WTC11 (cell line): ENCODE measurements at regions not wholly inside any gene's neighbourhood (a gene's known extent, or its start where the extent isn't known, plus 50 kb on each side); places are given as distances from the start of the nearest gene placed in this dataset.

ENCODE experiments used
- ATAC-seq: fragments of 200-7000 bp; cut with Tn5 transposase; 2 replicates; pipeline ENCODE4 v1.10.0; 2021; ENCODE audit warnings: mild to moderate bottlenecking, moderate library complexity
- CTCF ChIA-PET: fragments of 300-600 bp; sonication (Branson Sonifier 250); formaldehyde crosslinking; loops from one replicate; lab custom pipeline; 2021; ENCODE audit warnings: antibody characterized with exemption; lab: Charles Lee
- POLR2A ChIA-PET: fragments of 350-600 bp; sonication (Branson Sonifier 250); formaldehyde crosslinking; loops from one replicate; lab custom pipeline; 2021; ENCODE audit warnings: antibody characterized with exemption; lab: Charles Lee
- DNase-seq: peaks from one replicate; pipeline ENCODE4 v3.0.0; 2021; ENCODE audit warnings: low spot score
- H3K27ac Mint-ChIP-seq: 2 replicates; pipeline ENCODE4 v1.8.0; 2021; ENCODE audit warnings: mixed read lengths
- H3K27me3 Mint-ChIP-seq: 2 replicates; pipeline ENCODE4 v1.8.0; 2021; ENCODE audit warnings: low read depth, mild to moderate bottlenecking, moderate library complexity, mixed read lengths
- H3K36me3 Mint-ChIP-seq: 2 replicates; pipeline ENCODE4 v1.8.0; 2021; ENCODE audit warnings: mixed read lengths
- H3K4me1 Mint-ChIP-seq: 2 replicates; pipeline ENCODE4 v1.8.0; 2022; ENCODE audit warnings: mixed read lengths
- H3K4me3 Mint-ChIP-seq: 2 replicates; pipeline ENCODE4 v1.8.0; 2021; ENCODE audit warnings: mild to moderate bottlenecking, moderate library complexity, mixed read lengths
- H3K9me3 Mint-ChIP-seq: 2 replicates; pipeline ENCODE4 v1.8.0; 2021; ENCODE audit warnings: mixed read lengths
- AFF4 ChIP-seq: sonication (generic); formaldehyde crosslinking; IDR thresholded peaks from 2 replicates; pipeline ENCODE4 v1.8.1; 2023; ENCODE audit warnings: mild to moderate bottlenecking, missing genetic modification reagents, borderline replicate concordance
- CDX4 ChIP-seq: fragments of 250-450 bp; sonication (Bioruptor Pico); IDR thresholded peaks from 2 replicates; pipeline ENCODE4 v1.9.0; 2021; ENCODE audit warnings: moderate library complexity, mild to moderate bottlenecking, inconsistent platforms, borderline replicate concordance
- E2F5 ChIP-seq: sonication (generic); formaldehyde crosslinking; IDR thresholded peaks from 2 replicates; pipeline ENCODE4 v1.8.1; 2022; ENCODE audit warnings: mild to moderate bottlenecking, moderate library complexity, missing genetic modification reagents
- EMX1 ChIP-seq: fragments of 250-450 bp; sonication (Bioruptor Pico); IDR thresholded peaks from 2 replicates; pipeline ENCODE4 v1.8.0; 2021; ENCODE audit warnings: mild to moderate bottlenecking
- ETV6 ChIP-seq: sonication (generic); formaldehyde crosslinking; IDR thresholded peaks from 2 replicates; pipeline ENCODE4 v1.8.1; 2022; ENCODE audit warnings: mild to moderate bottlenecking, missing genetic modification reagents
- FOXJ3 ChIP-seq: sonication (generic); formaldehyde crosslinking; IDR thresholded peaks from 2 replicates; pipeline ENCODE4 v1.9.0; 2021; ENCODE audit warnings: missing genetic modification reagents, mild to moderate bottlenecking, borderline replicate concordance
- GABPB1 ChIP-seq: sonication (generic); formaldehyde crosslinking; IDR thresholded peaks from 2 replicates; pipeline ENCODE4 v1.8.1; 2023; ENCODE audit warnings: mild to moderate bottlenecking, missing genetic modification reagents
- GTF2I ChIP-seq: fragments of 250-450 bp; sonication (Bioruptor Pico); conservative IDR thresholded peaks from 2 replicates; pipeline ENCODE4 v1.4.0; 2021; ENCODE audit warnings: mild to moderate bottlenecking
- JAZF1 ChIP-seq: fragments of 250-450 bp; sonication (Bioruptor Pico); IDR thresholded peaks from 2 replicates; pipeline ENCODE4 v1.9.0; 2021; ENCODE audit warnings: moderate library complexity, mild to moderate bottlenecking, inconsistent platforms
- MAX ChIP-seq: sonication (generic); formaldehyde crosslinking; IDR thresholded peaks from 2 replicates; pipeline ENCODE4 v1.8.0; 2022; ENCODE audit warnings: mild to moderate bottlenecking, missing genetic modification reagents
- NFYB ChIP-seq: sonication (generic); formaldehyde crosslinking; conservative IDR thresholded peaks from 2 replicates; pipeline ENCODE4 v1.8.0; 2022; ENCODE audit warnings: low read depth, missing genetic modification reagents
- SOX15 ChIP-seq: fragments of 250-450 bp; sonication (Bioruptor Pico); IDR thresholded peaks from 2 replicates; pipeline ENCODE4 v1.9.0; 2021; ENCODE audit warnings: mild to moderate bottlenecking
- STAT6 ChIP-seq: sonication (generic); formaldehyde crosslinking; conservative IDR thresholded peaks from 2 replicates; pipeline ENCODE4 v1.8.1; 2023; ENCODE audit warnings: mild to moderate bottlenecking, low read depth, missing genetic modification reagents, moderate library complexity
- TEAD4 ChIP-seq: sonication (generic); formaldehyde crosslinking; IDR thresholded peaks from 2 replicates; pipeline ENCODE4 v1.8.0; 2022; ENCODE audit warnings: mild to moderate bottlenecking, missing genetic modification reagents
- ZBTB21 ChIP-seq: sonication (generic); formaldehyde crosslinking; IDR thresholded peaks from 2 replicates; pipeline ENCODE4 v1.8.1; 2023; ENCODE audit warnings: mild to moderate bottlenecking, missing genetic modification reagents, borderline replicate concordance
- ZMAT4 ChIP-seq: fragments of 250-450 bp; sonication (Bioruptor Pico); IDR thresholded peaks from 2 replicates; pipeline ENCODE4 v1.9.0; 2021; ENCODE audit warnings: mild to moderate bottlenecking
- ZNF396 ChIP-seq: fragments of 250-450 bp; sonication (Bioruptor Pico); IDR thresholded peaks from 2 replicates; pipeline ENCODE4 v1.8.0; 2021; ENCODE audit warnings: mild to moderate bottlenecking, moderate library complexity, borderline replicate concordance
- ZNF416 ChIP-seq: fragments of 250-450 bp; sonication (Bioruptor Pico); IDR thresholded peaks from 2 replicates; pipeline ENCODE4 v1.9.0; 2021; ENCODE audit warnings: mild to moderate bottlenecking, inconsistent platforms
- ZNF671 ChIP-seq: fragments of 250-450 bp; sonication (Bioruptor Pico); IDR thresholded peaks from 2 replicates; pipeline ENCODE4 v1.8.0; 2021; ENCODE audit warnings: mild to moderate bottlenecking

GRCh38 chr4:3649491-3649890, 116.7 kb upstream of the ADRA2C start:
- ChIA-PET CTCF (no interaction called here), POLR2A (no interaction called here)
- no peak for ATAC-seq
- TF ChIP-seq GTF2I (CRISPR knock-in tag) (no peak), ZMAT4 (CRISPR knock-in tag) (no peak), ZNF416 (no peak), EMX1 (CRISPR knock-in tag) (no peak)
- peaks cover 5% of the 10 kb centered on the region for H3K27me3 Mint-ChIP-seq
- no peak overlapping the region for H3K4me3 Mint-ChIP-seq
- H3K9me3 Mint-ChIP-seq: no peaks in the 10 kb centered on the region
- no peak for DNase-seq
- H3K27ac Mint-ChIP-seq: no peak overlapping the region
- no peaks in the 10 kb centered on the region for H3K4me1 Mint-ChIP-seq
- no peaks in the 10 kb centered on the region for H3K36me3 Mint-ChIP-seq

GRCh38 chr4:3648731-3649130, 116.5 kb upstream of the LRPAP1 start:
- POLR2A ChIA-PET: no interaction called here
- H3K4me1 Mint-ChIP-seq: no peaks in the 10 kb centered on the region
- TF ChIP-seq GABPB1: no peak
- no peak for TF ChIP-seq E2F5 (CRISPR knock-in tag)
- TF ChIP-seq SOX15 (CRISPR knock-in tag): no peak
- TF ChIP-seq ZNF396 (CRISPR knock-in tag): no peak
- no peak for TF ChIP-seq JAZF1 (CRISPR knock-in tag)
- no peak for TF ChIP-seq NFYB (CRISPR knock-in tag)
- no peak for TF ChIP-seq AFF4 (CRISPR knock-in tag)
- no peak for TF ChIP-seq STAT6 (CRISPR knock-in tag)
- H3K27ac Mint-ChIP-seq: no peak overlapping the region
- H3K4me3 Mint-ChIP-seq: no peak overlapping the region
- DNase-seq (no peak), ATAC-seq (no peak)
- no peaks in the 10 kb centered on the region for H3K9me3 Mint-ChIP-seq
- peaks cover 5% of the 10 kb centered on the region for H3K27me3 Mint-ChIP-seq
- CTCF ChIA-PET: interaction anchor here (1.3 kb wide), 1 partner anchor 135 kb away, joined by 3 read pairs; no protein-coding TSS in a partner anchor
- H3K36me3 Mint-ChIP-seq: no peaks in the 10 kb centered on the region

- Mint-ChIP-seq H3K27me3 (peaks cover 5% of the 10 kb centered on the region), H3K9me3 (no peaks in the 10 kb centered on the region), H3K27ac (no peak overlapping the region), H3K36me3 (no peaks in the 10 kb centered on the region), H3K4me3 (no peak overlapping the region), H3K4me1 (0 out of 2 replicates have a peak, but pooled peaks cover 1% of the 10 kb centered on the region)
- ChIA-PET POLR2A (no interaction called here), CTCF (interaction anchor here (1.3 kb wide), 1 partner anchor 135 kb away, joined by 3 read pairs; no protein-coding TSS in a partner anchor)
- TF ChIP-seq ZNF671 (no peak), FOXJ3 (CRISPR knock-in tag) (no peak), E2F5 (CRISPR knock-in tag) (no peak), TEAD4 (CRISPR knock-in tag) (no peak), ETV6 (CRISPR knock-in tag) (no peak), ZBTB21 (no peak), CDX4 (no peak), MAX (CRISPR knock-in tag) (no peak)
- DNase-seq: no peak
- ATAC-seq: no peak
Observed at GRCh38 chr4:3648195-3648594, 116.0 kb upstream of the LRPAP1 start.
